CD4-positive, alpha-beta T cell (primary cell): ENCODE measurements at regions not wholly inside any gene's neighbourhood (a gene's known extent, or its start where the extent isn't known, plus 50 kb on each side); places are given as distances from the start of the nearest gene placed in this dataset.

ENCODE experiments used
- ATAC-seq: fragments of 200-7000 bp; cut with Tn5 transposase; one replicate; pipeline ENCODE4 v1.10.0; 2022; ENCODE audit warnings: mild to moderate bottlenecking; ENCODE audit not compliant: poor library complexity
- CTCF ChIA-PET: fragments of 350-600 bp; sonication (Branson Sonifier 250); formaldehyde crosslinking; loops from one replicate; lab custom pipeline; 2021; ENCODE audit warnings: antibody characterized with exemption, inconsistent platforms; lab: Charles Lee
- POLR2A ChIA-PET: fragments of 350-600 bp; sonication (Branson Sonifier 250); formaldehyde crosslinking; loops from one replicate; lab custom pipeline; 2021; ENCODE audit warnings: antibody characterized with exemption, inconsistent platforms; lab: Charles Lee
- DNase-seq, 14 experiments: peaks; one replicate each; pipeline ENCODE4 v3.0.0-alpha.2; 2013 to 2020; ENCODE audit warnings: mixed read lengths in 2 of 14
- H3K27ac ChIP-seq, 2 donors: one replicate each; pipeline versions ENCODE4 v1.5.1 to v1.7.0; 2013; ENCODE audit warnings: low read length in 2 of 2, low read depth in 1 of 2, mild to moderate bottlenecking in 1 of 2
- H3K27me3 ChIP-seq, 2 experiments: 1 replicate in 1 of 2; 2 replicates in 1 of 2; pipeline versions ENCODE4 v1.6.1 to v1.7.0; 2013; ENCODE audit warnings: low read length in 2 of 2, control low read depth in 1 of 2, mild to moderate bottlenecking in 1 of 2, moderate library complexity in 1 of 2; ENCODE audit not compliant: insufficient read depth in 2 of 2, control insufficient read depth in 1 of 2
- H3K36me3 ChIP-seq: one replicate; pipeline ENCODE4 v1.6.1; 2013; ENCODE audit warnings: low read length, control low read depth; ENCODE audit not compliant: insufficient read depth
- H3K4me1 ChIP-seq: one replicate; pipeline ENCODE4 v1.6.1; 2013; ENCODE audit warnings: low read length, control low read depth; ENCODE audit not compliant: insufficient read depth
- H3K4me3 ChIP-seq: one replicate; pipeline ENCODE4 v1.5.1; 2013; ENCODE audit warnings: mild to moderate bottlenecking, low read length, moderate library complexity
- H3K9me3 ChIP-seq, 2 experiments: 1 replicate in 1 of 2; 2 replicates in 1 of 2; pipeline versions ENCODE4 v1.6.1 to v1.7.0; 2013; ENCODE audit warnings: low read length in 2 of 2, mild to moderate bottlenecking in 2 of 2, control low read depth in 1 of 2, moderate library complexity in 1 of 2; ENCODE audit not compliant: control insufficient read depth in 1 of 2, insufficient read depth in 1 of 2
- H3K27ac Mint-ChIP-seq: one replicate; pipeline ENCODE4 v1.8.0; 2020; ENCODE audit warnings: mixed read lengths
- H3K27me3 Mint-ChIP-seq: one replicate; pipeline ENCODE4 v1.8.0; 2021; ENCODE audit warnings: mixed read lengths
- H3K36me3 Mint-ChIP-seq: one replicate; pipeline ENCODE4 v1.8.0; 2021; ENCODE audit warnings: low read depth, mixed read lengths
- H3K4me1 Mint-ChIP-seq: one replicate; pipeline ENCODE4 v1.8.0; 2021; ENCODE audit warnings: low read depth, mixed read lengths
- H3K4me3 Mint-ChIP-seq: one replicate; pipeline ENCODE4 v1.8.0; 2020; ENCODE audit warnings: mild to moderate bottlenecking, mixed read lengths
- H3K9me3 Mint-ChIP-seq: one replicate; pipeline ENCODE4 v1.8.0; 2020; ENCODE audit warnings: mixed read lengths
- intact Hi-C, 2 experiments: fragments of 100-400 bp; cut with DNase I in 1 of 2; cut with micrococcal nuclease in 1 of 2; formaldehyde crosslinking; loops; one replicate each; pipeline versions ENCODE4 v1.15.1 to v1.9.0; 2023 to 2025; cut with DNase I, micrococcal nuclease
- TF ChIP-seq, protein P1 (sequence below): fragments of 200-600 bp; IDR thresholded peaks from one replicate; pipeline ENCODE4 v1.8.0; 2022; ENCODE audit warnings: antibody characterized with exemption, mild to moderate bottlenecking

DNA sequence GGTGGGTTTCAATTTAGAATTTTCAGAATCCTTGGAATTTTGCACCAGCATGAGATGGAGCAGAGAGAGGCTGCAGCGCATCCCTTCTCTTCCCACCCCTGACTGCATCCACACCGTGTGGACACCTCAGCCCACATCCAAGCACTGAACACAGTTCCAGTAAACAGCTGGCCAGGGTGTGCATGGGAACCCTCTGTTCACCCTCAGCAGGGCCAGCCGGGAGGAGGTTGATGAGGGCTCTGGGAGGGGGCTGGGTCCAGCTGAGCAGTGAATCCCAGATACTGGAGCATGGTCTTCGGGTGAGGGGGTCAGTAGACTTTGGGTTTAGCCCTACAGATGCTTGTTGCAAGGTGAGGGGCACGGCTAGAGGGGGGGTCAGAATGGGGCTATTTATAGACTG is 85.8 kb downstream of the RPLP1 start:
- H3K27ac ChIP-seq = no peak overlapping the region
- no peak overlapping the region for H3K4me3 ChIP-seq
- ChIA-PET POLR2A (no interaction called here), CTCF (no interaction called here)
- H3K36me3 ChIP-seq = no peaks in the 10 kb centered on the region
- Mint-ChIP-seq H3K4me1 (no peaks in the 10 kb centered on the region), H3K36me3 (no peaks in the 10 kb centered on the region), H3K4me3 (no peak overlapping the region), H3K9me3 (no peaks in the 10 kb centered on the region), H3K27ac (no peak overlapping the region), H3K27me3 (no peaks in the 10 kb centered on the region)
- ATAC-seq (no peak), DNase-seq (no peak)
- H3K4me1 ChIP-seq = no peaks in the 10 kb centered on the region
- H3K9me3 ChIP-seq = no peaks in the 10 kb centered on the region
- intact Hi-C loops = no loop called here
- TF ChIP-seq, protein P1, sequence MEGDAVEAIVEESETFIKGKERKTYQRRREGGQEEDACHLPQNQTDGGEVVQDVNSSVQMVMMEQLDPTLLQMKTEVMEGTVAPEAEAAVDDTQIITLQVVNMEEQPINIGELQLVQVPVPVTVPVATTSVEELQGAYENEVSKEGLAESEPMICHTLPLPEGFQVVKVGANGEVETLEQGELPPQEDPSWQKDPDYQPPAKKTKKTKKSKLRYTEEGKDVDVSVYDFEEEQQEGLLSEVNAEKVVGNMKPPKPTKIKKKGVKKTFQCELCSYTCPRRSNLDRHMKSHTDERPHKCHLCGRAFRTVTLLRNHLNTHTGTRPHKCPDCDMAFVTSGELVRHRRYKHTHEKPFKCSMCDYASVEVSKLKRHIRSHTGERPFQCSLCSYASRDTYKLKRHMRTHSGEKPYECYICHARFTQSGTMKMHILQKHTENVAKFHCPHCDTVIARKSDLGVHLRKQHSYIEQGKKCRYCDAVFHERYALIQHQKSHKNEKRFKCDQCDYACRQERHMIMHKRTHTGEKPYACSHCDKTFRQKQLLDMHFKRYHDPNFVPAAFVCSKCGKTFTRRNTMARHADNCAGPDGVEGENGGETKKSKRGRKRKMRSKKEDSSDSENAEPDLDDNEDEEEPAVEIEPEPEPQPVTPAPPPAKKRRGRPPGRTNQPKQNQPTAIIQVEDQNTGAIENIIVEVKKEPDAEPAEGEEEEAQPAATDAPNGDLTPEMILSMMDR = no peak
- no peaks in the 10 kb centered on the region for H3K27me3 ChIP-seq

DNA sequence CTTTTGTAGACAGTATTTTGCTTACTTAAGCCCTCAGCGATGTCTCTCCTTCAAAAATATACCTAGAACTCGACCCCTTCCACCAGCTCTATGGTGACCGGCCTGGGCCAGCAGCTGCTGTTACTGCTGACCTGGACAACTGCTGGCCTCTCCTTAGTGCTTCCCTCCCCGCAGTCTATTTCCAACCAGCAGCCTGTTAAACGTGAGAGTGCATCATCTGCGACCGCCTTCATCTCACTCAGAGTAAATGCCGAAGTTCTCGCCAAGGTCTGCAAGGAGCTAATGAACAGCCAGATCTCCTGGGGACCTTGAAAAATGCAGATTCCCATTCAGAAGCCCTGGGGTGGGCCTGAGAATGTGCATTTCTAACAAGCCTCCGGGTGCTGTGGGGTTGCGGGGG is 86.7 kb downstream of the RPLP1 start:
- CTCF ChIA-PET = no interaction called here

GRCh38 chr15:69540622-69541021 is 88.0 kb downstream of the RPLP1 start:
- TF ChIP-seq, protein P1 = no peak
- no peak overlapping the region for H3K27ac ChIP-seq
- ATAC-seq (no peak), DNase-seq (no peak)
- ChIA-PET POLR2A (no interaction called here), CTCF (no interaction called here)
- no peaks in the 10 kb centered on the region for H3K36me3 ChIP-seq
- no peaks in the 10 kb centered on the region for H3K4me1 Mint-ChIP-seq
- no peaks in the 10 kb centered on the region for H3K27me3 Mint-ChIP-seq
- H3K4me3 ChIP-seq = no peak overlapping the region
- no peaks in the 10 kb centered on the region for H3K4me1 ChIP-seq
- no peaks in the 10 kb centered on the region for H3K9me3 Mint-ChIP-seq
- no peaks in the 10 kb centered on the region for H3K9me3 ChIP-seq
- H3K27me3 ChIP-seq = no peaks in the 10 kb centered on the region
- intact Hi-C loops = no loop called here
- H3K4me3 Mint-ChIP-seq = no peak overlapping the region
- H3K27ac Mint-ChIP-seq = no peak overlapping the region
- H3K36me3 Mint-ChIP-seq = no peaks in the 10 kb centered on the region

More for the DNA sequence above, 86.7 kb downstream of the RPLP1 start:
- no peak overlapping the region for H3K4me3 Mint-ChIP-seq
- ATAC-seq = no peak
- Histone ChIP-seq H3K27me3 (no peaks in the 10 kb centered on the region), H3K4me1 (no peaks in the 10 kb centered on the region), H3K27ac (no peak overlapping the region), H3K9me3 (no peaks in the 10 kb centered on the region), H3K4me3 (no peak overlapping the region), H3K36me3 (no peaks in the 10 kb centered on the region)
- TF ChIP-seq, protein P1 = no peak
- H3K27ac Mint-ChIP-seq = no peak overlapping the region
- DNase-seq = no peak
- H3K4me1 Mint-ChIP-seq = no peaks in the 10 kb centered on the region
- no peaks in the 10 kb centered on the region for H3K27me3 Mint-ChIP-seq
- H3K36me3 Mint-ChIP-seq = no peaks in the 10 kb centered on the region
- intact Hi-C loops = no loop called here
- H3K9me3 Mint-ChIP-seq = no peaks in the 10 kb centered on the region
- POLR2A ChIA-PET = no interaction called here
